22Rv1 (cell line): ENCODE measurements at regions not wholly inside any gene's neighbourhood (a gene's known extent, or its start where the extent isn't known, plus 50 kb on each side); places are given as distances from the start of the nearest gene placed in this dataset.

Experiments
- CTCF ChIP-seq: fragments of 450-650 bp; IDR thresholded peaks from 2 replicates; pipeline ENCODE4 v1.5.1; 2017; ENCODE audit warnings: mild to moderate bottlenecking
- ZFX ChIP-seq: fragments of 450-650 bp; IDR thresholded peaks from 2 replicates; pipeline ENCODE4 v1.6.1; 2017; ENCODE audit warnings: antibody characterized with exemption, borderline replicate concordance

- TF ChIP-seq ZFX (no peak), CTCF (no peak)
Measured at GRCh38 chr11:37519781-37520180, 921.7 kb upstream of the RAG2 start.
